GM10266 (cell line): ENCODE measurements at regions not wholly inside any gene's neighbourhood (a gene's known extent, or its start where the extent isn't known, plus 50 kb on each side); places are given as distances from the start of the nearest gene placed in this dataset.

Experiments used
- DNase-seq: peaks from one replicate; pipeline ENCODE4 v3.0.0; 2012; ENCODE audit errors: extremely low spot score
- TF ChIP-seq, protein P1 (sequence below): IDR thresholded peaks from 2 replicates; pipeline ENCODE4 v1.5.1; 2012; ENCODE audit warnings: mild to moderate bottlenecking, low read depth; ENCODE audit not compliant: control insufficient read depth, insufficient read depth; ENCODE audit errors: missing control alignments

DNA sequence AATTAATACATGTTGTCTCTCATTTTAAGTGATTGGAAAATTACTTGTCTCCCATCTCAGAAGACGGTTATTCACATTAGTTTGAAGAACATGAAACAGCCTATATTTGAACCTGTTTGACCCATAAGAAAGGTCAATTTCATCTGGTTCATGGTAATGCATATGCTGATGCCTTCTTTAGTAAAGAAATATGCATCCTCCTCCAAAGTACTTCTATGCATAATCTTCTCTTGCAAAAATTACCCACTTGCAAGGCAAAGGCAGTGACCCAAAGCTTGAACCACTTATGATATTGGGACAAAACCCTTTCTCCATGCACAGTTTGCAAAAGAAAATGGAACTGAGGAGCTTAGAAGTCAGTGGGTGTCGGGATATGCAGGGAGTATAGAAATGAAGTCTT lies 65.4 kb upstream of the IRX1 start:
- TF ChIP-seq, protein P1, sequence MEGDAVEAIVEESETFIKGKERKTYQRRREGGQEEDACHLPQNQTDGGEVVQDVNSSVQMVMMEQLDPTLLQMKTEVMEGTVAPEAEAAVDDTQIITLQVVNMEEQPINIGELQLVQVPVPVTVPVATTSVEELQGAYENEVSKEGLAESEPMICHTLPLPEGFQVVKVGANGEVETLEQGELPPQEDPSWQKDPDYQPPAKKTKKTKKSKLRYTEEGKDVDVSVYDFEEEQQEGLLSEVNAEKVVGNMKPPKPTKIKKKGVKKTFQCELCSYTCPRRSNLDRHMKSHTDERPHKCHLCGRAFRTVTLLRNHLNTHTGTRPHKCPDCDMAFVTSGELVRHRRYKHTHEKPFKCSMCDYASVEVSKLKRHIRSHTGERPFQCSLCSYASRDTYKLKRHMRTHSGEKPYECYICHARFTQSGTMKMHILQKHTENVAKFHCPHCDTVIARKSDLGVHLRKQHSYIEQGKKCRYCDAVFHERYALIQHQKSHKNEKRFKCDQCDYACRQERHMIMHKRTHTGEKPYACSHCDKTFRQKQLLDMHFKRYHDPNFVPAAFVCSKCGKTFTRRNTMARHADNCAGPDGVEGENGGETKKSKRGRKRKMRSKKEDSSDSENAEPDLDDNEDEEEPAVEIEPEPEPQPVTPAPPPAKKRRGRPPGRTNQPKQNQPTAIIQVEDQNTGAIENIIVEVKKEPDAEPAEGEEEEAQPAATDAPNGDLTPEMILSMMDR, result no peak
- no peak for DNase-seq

DNA sequence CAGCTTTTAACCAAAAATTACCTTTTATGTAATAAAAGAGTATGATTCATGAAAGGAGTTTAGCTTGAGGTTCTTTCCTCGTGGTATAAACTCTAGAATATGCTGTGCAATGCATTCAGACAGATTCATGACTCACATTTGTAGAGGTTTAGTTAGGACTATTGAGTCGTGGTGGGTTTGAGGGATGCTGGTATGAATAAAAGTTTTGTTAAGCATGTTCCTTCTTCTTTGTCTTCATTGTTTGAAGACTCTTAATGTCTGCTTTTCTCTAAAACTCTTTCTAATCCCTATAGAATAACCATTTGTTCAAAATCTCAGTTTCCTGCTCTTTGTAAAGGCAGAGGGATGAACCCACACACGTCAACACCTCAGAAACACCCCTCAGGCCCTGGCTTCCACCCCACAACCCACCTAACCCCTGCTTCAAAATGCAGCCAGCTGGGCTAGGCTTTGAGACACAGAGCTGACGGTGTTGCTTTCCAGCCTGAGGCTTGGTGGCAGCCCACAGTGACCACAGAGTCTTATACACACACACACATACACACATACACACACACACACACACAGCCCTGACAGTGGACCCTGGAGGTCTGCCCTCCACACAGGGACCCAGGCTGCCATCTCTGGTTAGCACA lies 69.0 kb upstream of the IRX1 start:
- no peak for DNase-seq
- TF ChIP-seq, protein P1, result no peak

DNA sequence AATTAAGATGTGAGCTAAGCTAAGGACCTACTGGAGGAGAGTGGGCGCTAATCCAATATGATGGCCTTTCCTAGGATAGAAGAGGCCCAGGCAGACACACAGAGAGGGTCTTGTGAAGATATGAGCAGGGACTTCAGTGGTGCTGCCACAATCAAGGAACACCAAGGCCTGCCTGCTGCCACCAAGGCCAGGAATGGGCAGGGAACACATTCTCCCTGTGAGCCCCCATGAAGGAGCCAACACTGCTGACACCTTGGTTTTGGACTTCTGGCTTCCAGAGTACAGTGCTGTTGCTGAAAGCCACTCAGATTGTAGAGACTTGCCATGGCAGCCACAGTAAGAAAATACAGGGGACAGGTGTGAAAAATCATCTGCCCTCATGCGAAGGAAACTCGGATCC lies 73.1 kb upstream of the IRX1 start:
- DNase-seq, result no peak
- TF ChIP-seq, protein P1, result no peak

DNA sequence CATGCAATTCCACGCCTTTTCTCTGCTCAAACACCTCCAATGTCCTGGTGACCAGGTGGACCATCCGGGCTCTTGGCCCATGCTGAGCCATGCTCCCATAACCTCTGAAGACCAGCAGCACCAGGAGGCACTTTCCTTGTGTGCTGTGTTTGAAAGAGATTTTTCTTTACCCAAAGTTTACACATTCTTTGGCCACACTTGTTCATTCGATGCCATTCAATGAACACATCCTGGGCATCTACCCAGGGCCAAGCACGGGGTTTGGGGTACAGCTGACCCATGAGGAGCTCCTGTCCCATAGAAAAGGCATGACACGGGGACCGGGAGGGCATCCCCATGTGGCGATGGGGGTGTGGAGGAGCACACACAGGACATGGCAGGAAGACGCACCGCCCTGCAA lies 77.1 kb upstream of the IRX1 start:
- DNase-seq, result no peak
- TF ChIP-seq, protein P1, result no peak

DNA sequence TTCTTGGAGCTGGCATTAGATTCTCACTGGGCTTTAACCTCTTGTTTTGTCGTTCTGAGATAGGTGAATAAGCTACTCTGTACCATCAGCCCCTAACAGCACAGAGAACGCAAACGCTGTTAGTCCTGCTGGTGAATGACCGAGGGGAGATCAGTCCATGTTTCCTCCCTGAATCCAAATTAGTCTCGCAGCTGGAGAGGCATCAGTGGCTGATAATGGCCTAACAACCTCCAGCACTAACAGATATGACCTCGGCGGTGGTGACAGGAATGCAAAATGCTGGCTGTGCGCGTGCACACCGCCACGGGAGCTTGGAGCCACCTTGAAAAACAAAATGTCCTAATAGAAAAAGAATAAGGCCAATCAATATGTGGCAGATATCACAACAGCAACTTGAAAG lies 77.6 kb upstream of the IRX1 start:
- no peak for DNase-seq

DNA sequence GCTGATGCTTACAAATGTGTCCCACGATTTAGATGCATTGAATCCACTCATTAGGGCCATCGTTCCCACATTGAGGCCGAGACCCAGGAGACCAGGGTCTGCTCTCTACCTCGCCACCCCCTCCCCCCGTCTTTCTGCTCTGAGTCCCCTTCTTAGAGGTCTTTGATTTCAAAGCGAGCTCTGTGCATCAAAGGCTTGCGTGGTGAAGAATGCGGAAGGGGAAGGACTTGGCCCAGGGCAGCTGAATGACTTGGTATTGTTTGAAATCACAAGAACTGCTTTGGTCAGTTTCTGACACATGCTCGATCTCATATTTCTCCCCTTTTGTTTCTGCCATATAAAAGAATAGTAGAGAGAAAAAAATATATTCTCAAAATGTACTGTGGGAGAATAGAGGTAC lies 78.3 kb upstream of the IRX1 start:
- no peak for DNase-seq
- TF ChIP-seq, protein P1, result no peak

More for the DNA sequence above, 77.6 kb upstream of the IRX1 start:
- TF ChIP-seq, protein P1, result no peak

DNA sequence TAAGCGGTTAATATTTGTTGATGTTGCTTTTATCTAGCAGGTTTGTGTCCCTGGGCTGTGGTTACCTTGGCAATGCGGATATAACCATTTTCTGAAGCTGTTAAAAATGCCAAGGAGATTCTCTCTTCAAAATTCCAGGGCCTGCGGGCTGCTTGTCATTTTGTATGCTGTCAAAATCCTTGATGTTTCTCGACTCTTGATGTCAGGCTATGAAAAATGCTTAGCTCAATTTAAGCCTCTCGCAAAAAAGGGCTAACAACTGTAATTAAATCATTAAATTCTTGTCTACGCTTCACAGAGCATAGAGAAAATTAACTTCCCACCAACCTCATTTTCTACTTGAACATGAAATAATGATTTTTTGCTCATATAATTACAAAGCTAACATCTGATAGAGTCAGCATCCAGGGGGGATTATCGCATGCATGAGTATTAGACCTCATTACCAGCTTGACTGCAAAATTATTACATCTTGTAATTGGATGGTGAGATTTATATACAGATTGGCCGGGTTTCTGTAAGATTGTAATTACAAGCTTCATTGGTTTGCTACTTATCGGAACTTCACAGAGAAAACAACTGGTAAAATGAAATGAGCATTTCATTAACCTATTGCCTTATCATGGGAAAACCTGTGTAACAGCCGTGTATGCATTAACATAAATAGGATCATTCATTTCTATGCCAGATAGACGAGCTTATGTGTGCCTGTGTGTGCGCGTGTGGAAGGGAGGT lies 83.1 kb upstream of the IRX1 start:
- TF ChIP-seq, protein P1, result no peak
- DNase-seq, result no peak
